HG02885 (cell line): ENCODE measurements at regions not wholly inside any gene's neighbourhood (a gene's known extent, or its start where the extent isn't known, plus 50 kb on each side); places are given as distances from the start of the nearest gene placed in this dataset.
"Not testable (repeated sequence)": the region's sequence is repeated elsewhere in the genome, so short reads cannot be mapped to it uniquely, and the experiment has no call there.

Source experiments
- ATAC-seq: cut with Tn5 transposase; IDR thresholded peaks from one replicate; pipeline ENCODE4 v1.9.1; 2021; ENCODE audit warnings: mild to moderate bottlenecking; ENCODE audit not compliant: unreplicated experiment, poor library complexity

DNA sequence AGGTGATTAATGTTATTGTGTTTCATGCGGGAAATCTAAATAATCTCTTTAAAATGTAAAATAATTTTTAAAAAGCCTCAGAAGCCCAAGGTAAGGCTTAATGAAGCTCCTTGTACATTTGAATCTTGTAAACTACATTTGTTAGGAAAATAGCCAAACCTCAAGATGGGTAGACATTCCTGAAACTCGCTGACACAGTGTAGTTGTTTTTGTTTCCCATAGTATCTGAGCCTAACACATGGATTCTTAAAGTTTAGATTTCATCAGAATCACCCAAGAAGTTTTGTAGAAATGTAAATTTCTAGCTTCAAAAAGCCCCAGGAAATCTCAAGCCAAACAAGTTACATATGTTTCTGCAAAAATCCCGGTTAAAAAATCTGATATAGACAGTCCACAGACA lies 1221.1 kb upstream of the ACVR2A start:
- no peak for ATAC-seq

GRCh38 chr2:146621656-146622055 lies 1223.2 kb upstream of the ACVR2A start:
- ATAC-seq: no peak

DNA sequence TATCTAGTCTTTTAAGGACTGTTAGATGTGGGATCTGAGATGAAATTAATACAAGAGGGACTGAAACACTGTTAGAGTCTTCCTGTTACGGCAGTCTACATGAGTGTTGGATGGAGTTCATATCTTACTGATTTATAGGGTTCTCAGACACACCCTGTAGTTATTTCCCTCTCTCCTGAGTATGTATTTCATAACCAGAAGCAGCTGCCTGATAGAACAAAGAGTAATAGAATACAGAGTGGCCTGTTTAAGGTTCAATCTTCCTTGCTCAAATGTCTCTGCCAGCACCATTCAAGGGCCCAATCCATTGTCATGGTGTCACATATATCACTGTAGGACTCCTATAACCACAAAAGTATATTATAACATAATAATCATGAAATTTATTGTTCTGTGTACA lies 1229.1 kb upstream of the ACVR2A start:
- ATAC-seq: no peak

- ATAC-seq: no peak
Measured at GRCh38 chr2:146608490-146608889, 1236.3 kb upstream of the ACVR2A start.

- ATAC-seq: no peak
Measured at GRCh38 chr2:146604521-146604920, 1240.3 kb upstream of the ACVR2A start.

- ATAC-seq: no peak
Measured at GRCh38 chr2:146602856-146603255, 1242.0 kb upstream of the ACVR2A start.

DNA sequence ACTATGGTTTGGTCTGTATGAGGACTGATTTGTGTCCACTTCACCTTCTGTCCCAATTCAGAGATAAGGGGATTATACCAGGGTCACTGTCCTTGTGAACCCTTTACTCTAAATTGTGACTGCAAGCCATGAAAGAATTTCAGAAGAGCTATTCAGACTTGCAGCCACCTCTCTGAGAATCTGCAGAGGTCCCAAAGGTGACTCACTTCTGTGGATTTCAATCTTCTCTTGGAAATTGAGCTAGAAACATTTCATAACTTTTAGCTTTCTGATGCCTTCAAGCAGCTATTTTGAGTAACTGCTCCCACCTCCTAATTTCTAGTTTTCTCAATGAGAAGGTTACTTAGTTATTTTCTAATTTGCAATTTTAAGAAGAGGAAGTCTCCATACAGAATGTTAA lies 1242.4 kb upstream of the ACVR2A start:
- ATAC-seq: no peak

GRCh38 chr2:146598791-146599190 lies 1246.0 kb upstream of the ACVR2A start:
- no peak for ATAC-seq

DNA sequence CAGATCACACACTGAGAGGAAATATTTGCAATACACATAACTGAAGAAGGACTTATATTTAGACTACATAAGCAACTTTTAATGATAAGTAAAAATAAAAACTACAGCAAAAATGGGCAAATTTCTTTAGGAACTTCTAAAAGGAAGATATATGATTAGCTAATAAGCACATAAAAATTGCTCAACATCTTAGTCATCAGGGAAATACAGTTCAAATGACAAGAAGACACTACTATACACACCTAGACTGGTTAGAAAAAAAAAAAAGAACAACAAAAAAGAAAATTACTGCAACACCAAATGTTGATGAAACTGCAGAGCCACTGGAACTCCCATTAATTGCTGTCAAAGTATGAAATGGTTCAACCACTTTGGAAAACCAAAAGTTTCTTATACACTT lies 1247.5 kb upstream of the ACVR2A start:
- no peak for ATAC-seq

- ATAC-seq: no peak
Measured at GRCh38 chr2:146591908-146592307, 1252.9 kb upstream of the ACVR2A start.

GRCh38 chr2:146587291-146587713 lies 1257.5 kb upstream of the ACVR2A start:
- no peak for ATAC-seq

DNA sequence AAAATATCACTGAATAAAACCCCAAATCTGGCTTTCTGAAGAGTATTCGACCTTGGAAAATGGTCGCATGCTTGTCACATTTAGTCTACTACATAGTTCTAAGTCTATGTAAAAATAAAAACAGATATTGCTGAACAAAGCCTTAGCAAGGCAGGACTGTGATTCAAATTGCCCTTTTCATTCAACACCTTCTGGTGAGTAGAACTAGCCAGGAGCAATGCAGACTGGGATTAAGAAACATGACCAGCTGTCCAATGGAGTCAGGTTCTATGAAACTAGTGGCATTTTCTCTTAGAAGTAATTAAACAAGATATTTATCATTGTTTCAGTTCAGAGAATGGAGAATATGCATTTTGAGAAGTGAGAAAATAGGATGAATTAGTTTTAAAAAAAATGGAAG lies 1260.5 kb upstream of the ACVR2A start:
- no peak for ATAC-seq

DNA sequence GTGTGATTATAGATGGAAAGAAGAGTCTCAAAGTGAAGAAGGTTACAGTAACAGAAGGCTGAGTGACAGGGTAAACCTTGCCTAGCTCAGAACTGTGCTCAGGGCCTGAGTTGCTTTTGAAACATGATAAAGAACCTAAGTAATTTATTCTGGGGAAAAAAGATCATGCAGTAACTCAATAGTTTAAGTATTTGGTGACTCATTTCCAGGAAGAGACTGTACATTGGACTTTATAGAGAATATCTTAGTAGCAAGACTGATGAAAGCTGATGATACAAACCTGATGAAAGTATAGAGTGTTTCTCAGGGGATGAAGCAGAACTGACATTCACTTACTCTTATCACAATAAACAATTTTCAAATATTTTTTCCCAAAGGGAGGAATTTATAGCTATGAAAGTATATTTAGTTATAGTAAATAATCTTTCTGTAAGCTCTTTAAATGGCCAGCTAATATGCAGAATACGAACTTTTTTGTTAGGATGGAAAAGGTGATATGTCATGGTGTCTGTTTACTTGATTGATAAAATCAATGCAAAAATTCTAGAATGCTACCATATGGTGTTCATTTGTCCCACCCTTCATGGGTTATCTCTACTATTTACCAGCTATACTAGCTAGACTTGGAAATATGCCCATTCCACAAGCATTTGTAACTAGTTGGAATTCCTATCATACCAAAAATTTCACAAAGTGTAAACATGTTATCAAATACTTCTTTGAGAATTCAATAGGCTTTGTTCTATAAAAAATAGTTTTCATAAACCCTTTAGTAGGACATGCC lies 1265.5 kb upstream of the ACVR2A start:
- ATAC-seq: no peak

DNA sequence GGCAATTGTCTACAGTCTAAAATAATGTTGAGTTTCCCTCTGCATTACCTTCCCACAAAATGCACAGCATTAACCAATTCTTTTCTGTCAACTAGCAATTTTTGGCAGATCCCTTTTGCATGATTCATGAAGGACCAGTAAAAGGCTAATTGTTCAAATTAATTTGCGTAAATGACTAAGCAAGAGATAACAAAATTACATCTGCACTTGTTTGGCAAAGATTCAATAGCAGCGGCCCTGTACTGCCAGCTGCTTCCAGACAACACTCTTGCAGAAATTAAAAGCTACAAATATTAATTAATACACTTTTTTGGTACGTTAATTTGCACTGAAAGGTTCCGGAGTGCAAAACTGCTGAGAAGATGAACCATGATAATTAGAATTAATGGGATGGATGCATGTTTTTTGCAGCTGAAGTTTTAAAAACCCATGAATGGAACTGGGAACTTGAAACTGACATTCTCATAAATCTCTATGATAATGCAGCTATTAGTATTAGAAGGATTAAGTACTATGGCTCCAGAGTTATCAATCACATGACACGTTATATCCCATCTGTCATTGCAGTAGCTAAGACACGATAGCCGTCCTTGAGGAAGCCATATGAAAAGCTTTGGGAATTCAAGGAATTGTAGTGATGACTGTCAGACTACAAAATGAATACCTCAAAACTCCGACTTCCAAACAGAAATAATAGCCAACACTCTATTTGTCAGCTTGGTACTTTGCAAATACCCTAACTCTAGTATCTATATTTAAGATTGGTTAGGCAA lies 1268.3 kb upstream of the ACVR2A start:
- ATAC-seq: no peak

DNA sequence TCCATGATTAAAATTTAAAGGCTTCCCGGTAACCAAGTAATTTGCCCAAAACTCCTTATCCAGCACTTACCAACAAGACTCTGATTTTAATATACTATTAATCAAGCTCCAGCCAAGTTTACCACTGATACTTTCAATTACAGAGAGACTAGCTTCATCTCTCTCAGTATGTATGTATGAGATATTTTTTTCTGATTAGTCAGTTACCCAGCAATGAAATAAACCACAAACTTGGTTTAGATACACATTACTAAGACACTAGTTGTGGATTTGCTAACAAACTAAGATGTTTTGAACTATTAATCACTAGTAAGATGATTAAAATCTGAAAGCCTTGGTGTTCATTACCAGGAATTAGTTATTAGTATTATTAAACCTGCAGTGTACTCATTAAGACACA lies 1272.2 kb upstream of the ACVR2A start:
- no peak for ATAC-seq

DNA sequence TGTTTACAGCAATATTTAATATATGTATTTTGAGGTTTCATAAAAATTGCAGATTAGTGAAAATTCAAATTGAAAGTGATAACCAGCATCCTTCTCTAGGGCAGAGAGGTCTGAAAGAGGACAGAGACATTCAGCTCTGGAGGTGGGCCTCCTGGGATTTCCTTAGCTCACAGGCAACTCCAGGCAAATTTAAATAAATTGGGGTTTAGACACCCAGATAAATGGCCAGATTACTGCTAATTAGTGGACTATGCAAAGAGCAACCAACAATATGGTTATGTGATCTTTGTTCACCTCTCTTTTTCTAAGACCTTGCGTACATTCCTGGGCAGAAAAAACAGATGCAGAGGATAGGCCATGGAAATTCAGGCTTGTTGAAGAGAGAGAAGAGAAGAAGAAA lies 1282.8 kb upstream of the ACVR2A start:
- no peak for ATAC-seq

- no peak for ATAC-seq
Measured at GRCh38 chr2:146547236-146547635, 1297.6 kb upstream of the ACVR2A start.

GRCh38 chr2:146544701-146545100 lies 1300.1 kb upstream of the ACVR2A start:
- no peak for ATAC-seq

DNA sequence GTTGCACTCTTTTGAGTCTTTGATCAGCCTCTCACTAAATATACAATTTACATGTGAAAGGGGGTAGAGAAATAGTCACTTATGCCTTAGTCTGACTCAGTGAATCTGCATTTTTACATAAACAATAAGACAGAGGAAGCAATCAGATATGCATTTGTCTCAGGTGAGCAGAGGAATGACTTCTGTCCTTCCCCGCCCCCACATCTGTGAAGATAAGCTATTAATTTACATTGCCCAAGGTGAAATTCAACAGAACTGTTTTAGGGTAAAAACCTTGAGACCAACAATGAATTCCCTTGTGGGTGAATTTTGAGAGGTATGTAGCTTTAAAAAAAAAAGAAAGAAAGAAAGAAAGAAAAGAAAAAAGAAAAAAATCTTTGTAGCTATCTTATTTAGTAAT lies 1302.9 kb upstream of the ACVR2A start:
- ATAC-seq: no peak

GRCh38 chr2:146540271-146540932 lies 1304.4 kb upstream of the ACVR2A start:
- no peak for ATAC-seq

GRCh38 chr2:146539739-146540138 lies 1305.1 kb upstream of the ACVR2A start:
- ATAC-seq: not testable (repeated sequence)
